PC-3 (cell line): ENCODE measurements at regions not wholly inside any gene's neighbourhood (a gene's known extent, or its start where the extent isn't known, plus 50 kb on each side); places are given as distances from the start of the nearest gene placed in this dataset.

Experiments used
- EZH2 ChIP-seq: fragments of 300-600 bp; sonication (generic); IDR thresholded peaks from one replicate; pipeline ENCODE4 v1.6.1; 2017; ENCODE audit warnings: antibody characterized with exemption, mild to moderate bottlenecking, low read length; ENCODE audit not compliant: unreplicated experiment
- TF ChIP-seq, protein P1 (sequence below): fragments of 300-600 bp; sonication (generic); conservative IDR thresholded peaks from 2 replicates; pipeline ENCODE4 v1.5.1; 2017; ENCODE audit warnings: antibody characterized with exemption, low read depth, mild to moderate bottlenecking, low read length

DNA sequence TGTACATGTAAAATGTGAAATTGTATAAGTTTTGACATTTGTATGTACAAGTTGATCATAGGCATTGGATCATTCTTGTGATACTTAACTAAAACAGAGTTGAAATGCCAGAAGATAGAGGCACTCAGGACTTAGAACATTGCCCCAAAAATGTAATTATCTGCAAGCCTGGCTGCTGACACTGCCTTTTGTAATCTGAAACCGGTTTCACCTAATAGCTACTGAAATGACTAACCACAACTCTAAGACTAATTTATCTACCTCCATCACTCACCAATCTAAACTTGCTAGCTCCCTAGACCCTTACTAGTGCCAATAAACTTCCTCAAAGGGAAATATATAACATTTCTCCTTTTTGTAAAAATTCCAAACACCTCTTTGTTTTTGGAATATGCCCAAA lies 2596.2 kb downstream of the PCDH9 start:
- TF ChIP-seq, protein P1, sequence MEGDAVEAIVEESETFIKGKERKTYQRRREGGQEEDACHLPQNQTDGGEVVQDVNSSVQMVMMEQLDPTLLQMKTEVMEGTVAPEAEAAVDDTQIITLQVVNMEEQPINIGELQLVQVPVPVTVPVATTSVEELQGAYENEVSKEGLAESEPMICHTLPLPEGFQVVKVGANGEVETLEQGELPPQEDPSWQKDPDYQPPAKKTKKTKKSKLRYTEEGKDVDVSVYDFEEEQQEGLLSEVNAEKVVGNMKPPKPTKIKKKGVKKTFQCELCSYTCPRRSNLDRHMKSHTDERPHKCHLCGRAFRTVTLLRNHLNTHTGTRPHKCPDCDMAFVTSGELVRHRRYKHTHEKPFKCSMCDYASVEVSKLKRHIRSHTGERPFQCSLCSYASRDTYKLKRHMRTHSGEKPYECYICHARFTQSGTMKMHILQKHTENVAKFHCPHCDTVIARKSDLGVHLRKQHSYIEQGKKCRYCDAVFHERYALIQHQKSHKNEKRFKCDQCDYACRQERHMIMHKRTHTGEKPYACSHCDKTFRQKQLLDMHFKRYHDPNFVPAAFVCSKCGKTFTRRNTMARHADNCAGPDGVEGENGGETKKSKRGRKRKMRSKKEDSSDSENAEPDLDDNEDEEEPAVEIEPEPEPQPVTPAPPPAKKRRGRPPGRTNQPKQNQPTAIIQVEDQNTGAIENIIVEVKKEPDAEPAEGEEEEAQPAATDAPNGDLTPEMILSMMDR, result no peak
- TF ChIP-seq EZH2, result no peak
